HG02938 (cell line): ENCODE measurements at regions not wholly inside any gene's neighbourhood (a gene's known extent, or its start where the extent isn't known, plus 50 kb on each side); places are given as distances from the start of the nearest gene placed in this dataset.

ENCODE experiments used
- ATAC-seq: cut with Tn5 transposase; IDR thresholded peaks from one replicate; pipeline ENCODE4 v1.9.1; 2021; ENCODE audit warnings: mild to moderate bottlenecking, moderate library complexity; ENCODE audit not compliant: unreplicated experiment

DNA sequence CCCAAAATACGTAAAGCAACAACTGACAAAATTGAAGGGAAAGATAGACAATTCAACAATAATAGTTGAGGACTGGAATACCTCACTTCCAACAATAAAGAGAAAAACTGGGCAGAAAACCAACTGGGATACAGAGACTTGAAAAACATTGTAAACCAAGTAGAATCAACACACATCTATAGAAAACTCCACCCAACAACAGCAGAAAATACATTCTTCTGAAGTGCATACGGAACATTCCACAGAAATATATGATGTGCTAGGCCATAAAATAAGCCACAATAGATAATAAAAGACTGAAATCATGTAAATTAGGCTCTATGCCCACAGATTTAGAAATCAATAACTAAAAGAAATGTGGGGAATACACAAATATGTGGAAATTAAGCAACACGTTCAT is 98.4 kb upstream of the THBS1 start:
- no peak for ATAC-seq

DNA sequence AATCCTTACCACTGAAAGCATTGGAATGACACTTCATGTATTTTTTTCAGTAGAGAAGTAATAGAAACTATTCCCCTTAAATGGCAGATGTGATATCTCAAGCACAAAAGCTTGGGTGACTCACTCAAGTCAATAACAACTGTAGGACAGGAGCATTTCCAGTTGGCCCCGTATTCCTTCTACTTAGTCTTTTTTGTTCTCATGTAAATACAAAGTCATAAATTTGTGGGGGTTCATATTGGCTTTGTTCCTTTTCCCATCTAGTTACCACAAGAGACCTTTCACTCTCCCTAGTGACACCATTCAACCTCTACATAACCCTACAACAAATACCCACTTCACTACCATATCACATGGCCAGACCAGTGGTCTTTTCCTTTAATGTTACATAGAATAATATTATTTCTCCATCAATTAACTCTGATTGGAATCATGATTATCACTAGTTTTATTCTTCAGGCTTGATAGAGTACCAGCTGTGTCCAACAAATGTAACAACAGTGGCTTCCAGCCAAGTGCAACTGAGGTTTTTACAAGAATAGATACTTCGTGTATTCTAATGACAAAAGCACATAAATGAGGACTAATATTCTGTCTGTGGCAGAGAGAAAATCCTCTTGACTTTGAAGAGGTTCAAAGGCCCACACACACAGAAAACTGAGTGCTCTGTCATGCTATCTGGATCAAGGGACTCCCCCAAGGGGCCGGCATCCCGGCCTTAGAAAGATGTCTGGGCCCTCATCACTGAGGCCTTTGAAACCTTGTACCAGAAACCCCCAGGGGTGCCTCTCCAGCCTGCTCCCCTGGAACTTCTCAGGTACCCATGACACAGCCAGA is 94.0 kb upstream of the THBS1 start:
- no peak for ATAC-seq

DNA sequence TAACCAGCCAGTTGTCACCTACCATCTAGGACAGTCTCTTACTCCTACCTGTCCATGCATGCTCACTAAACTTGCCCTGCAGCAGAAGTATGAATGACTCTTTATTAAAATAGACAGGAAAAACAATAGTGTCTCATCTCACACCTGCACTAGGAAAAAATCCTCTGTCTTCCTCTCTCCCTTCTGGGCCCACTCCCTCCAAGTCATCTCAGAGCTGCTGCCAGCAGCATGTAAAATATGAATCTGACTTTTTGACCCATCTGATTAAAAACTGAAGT is 93.5 kb upstream of the THBS1 start:
- no peak for ATAC-seq

DNA sequence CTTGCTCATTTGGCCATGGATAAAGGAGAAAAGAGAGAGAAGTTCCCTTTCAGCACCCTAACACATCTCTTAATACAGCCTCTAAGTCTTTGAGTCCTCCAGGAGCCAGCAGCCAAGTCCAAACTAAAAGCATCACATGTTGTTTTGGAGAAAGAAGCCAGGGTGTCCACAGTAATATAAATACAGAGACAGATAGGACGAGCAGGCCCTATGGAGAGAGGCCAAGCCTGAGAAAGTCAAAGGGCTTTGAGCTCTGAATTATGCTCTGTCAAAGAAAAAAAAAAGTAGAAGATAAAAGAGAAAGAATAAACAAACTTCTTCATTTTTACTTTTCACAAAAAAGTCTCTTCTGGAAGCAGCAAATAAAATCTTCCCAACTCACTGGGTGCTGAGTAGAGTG is 92.4 kb upstream of the THBS1 start:
- ATAC-seq, result no peak

DNA sequence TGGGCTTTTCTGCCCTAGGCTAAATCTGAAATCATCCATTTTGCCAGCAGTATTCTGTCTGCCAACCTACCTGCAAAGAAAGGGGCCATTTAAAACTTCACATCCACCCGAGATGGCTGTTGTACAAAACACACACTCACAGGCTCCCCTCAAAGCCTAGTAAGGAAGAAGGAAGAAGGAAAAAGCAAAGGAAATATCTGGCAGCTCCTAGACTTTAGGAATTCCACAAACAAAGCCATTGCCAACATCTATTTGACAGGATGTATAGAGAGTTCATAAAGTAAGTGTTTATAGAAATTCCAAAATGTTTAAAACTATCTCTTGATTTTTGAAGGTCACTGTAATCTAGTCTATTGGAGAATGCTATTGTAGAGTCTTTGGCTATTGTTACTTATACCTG is 91.9 kb upstream of the THBS1 start:
- ATAC-seq, result no peak

DNA sequence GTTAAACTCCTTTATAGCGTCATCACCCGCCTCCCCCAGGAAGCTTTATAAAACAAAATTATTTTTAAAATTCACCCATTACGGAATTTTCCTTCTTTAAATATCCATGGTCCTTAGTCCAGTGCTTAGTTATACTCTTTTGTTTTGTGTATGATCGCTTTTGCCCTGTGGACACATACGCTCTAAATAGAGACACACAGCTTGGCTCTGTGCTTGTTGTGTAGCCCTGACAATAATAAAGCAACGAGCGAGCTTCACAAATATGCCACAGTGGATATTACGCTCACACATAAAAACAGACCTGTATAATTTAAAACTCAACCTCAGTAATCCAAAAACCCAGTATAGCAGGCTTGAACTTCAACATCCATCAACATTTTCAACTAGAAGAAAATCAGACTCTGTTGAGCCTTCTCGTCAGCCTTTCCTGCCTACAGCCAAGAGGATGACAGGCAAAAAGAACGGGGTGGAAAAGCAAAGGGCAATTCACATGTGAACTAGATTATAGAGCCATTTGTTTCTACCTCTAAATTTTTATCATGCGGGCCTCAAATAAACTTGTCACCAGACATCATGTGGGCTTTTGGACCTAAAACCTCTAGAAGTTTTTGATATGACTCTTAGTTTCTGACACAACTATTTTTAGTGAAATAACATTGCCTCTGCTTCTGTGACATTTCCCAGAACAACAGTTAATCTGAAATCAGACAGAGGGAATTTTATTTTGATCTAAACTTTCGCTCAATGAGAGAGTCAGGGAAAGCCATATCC is 89.6 kb upstream of the THBS1 start:
- ATAC-seq, result no peak

DNA sequence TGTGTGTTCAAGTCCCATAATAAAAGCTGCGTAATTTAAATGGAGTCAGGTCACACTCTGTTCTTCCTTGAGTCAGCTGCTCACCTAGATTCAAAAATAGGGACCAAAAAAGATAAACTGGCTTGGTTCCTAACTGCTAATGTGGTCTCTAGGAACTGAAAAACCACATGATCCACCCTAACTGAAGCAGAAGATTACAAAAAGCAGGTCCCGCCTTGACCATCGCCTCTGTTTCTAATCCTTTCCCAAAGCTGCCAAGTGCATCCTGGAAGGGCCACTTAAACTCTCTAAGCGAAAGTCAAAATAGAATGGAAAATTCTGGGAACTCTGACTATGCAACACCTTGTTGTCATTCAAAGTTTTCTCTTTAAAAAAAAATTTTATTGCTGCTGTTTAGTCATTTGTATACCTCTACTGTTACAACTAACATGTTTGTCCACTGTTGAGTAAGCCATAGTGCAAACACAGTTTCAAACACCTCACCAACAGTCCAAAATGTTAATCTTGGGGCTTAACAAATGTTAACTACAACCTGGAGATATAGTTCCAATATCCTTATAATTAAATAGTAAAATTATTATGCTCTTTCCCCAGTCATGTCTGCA is 88.9 kb upstream of the THBS1 start:
- no peak for ATAC-seq

DNA sequence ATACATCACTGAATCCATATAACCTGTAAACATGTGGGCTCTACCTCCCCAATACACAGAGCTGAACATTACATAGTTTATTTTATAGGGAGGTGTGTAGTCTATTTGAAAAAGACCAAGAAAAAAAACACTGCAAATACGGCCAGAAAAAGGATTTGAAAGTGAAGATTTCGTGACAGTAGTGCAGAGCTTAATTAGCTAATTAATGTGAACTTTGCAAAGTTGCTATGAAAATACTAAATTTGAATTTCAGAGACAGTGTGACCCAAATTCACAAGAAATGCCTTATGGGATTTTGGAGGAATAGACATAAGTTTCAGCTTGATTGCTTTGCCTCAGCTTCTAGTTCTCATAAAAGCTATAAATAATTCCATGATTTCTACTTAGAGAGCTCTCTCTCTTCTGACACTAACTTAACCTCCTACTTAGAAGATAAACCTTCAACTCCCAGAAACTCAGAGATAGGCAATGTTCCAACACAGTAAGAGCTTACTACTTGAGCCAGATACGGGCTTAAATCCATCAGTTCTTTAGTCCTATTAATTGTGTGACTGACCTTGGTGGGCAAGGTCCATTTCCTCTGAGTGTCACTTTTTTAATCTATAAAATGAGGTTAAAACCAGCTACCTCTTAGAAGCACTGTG is 87.3 kb upstream of the THBS1 start:
- no peak for ATAC-seq

DNA sequence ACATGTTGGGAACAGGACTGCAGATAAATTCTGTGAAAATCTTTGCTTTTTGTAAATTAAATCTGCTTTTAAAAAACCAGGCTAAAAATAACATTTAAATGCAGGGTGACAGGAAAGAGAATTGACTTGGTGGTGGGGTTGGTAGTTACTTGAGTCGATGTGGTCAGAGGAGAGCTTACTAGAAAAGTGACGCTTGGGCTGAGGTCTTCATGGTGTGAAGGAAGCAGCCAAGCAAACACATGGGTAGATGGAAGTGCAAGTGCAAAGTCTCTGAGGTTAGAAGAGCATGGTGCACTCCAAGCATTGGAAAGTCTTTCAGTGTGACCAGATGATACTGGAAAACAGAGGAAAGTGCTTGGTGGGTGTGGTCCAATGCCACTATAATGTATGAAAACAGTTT is 86.4 kb upstream of the THBS1 start:
- no peak for ATAC-seq

DNA sequence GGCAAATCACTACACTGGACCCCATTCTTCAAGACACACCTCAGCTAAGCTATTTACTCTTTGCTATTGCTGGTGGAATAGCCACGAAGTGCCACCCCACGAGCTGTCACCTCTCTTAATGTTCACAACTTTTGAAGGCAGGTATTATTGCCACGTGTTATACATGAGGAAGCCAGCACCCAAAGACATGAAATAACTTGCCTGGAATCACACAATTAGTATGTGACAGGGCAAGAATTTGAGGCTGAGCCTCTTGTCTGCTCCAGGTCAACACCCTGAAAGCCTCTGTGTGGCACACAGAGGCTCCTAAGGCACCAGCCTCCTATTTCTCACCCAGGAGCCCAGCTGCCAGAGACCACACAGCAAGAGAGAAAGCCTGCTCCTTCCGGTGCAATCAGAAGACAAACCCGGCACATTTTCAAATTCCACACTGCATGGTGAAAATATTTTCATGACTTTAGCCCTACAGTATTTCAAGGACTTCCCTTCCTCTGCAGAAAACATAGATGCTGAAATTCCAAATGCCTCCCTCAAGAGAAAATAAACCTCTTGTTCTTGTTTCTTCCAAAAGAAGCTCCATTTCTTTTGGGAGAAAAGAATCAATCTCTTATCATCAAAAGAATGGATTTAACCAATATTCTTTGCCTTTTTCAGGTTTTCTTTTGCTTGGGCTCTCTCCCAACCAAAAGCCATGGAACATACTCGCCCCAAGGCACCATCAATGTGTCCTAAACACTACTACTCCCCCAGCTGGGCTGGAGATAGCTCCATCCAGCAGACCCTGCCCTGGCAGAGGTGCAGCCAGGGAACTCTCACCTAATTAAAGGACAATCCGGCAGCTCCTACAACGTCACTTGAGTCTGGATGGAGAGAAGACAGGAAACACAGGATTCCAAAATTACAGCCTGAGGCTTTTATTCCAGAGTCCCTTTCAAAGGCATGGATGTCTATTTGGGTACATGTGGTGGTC is 84.7 kb upstream of the THBS1 start:
- no peak for ATAC-seq

DNA sequence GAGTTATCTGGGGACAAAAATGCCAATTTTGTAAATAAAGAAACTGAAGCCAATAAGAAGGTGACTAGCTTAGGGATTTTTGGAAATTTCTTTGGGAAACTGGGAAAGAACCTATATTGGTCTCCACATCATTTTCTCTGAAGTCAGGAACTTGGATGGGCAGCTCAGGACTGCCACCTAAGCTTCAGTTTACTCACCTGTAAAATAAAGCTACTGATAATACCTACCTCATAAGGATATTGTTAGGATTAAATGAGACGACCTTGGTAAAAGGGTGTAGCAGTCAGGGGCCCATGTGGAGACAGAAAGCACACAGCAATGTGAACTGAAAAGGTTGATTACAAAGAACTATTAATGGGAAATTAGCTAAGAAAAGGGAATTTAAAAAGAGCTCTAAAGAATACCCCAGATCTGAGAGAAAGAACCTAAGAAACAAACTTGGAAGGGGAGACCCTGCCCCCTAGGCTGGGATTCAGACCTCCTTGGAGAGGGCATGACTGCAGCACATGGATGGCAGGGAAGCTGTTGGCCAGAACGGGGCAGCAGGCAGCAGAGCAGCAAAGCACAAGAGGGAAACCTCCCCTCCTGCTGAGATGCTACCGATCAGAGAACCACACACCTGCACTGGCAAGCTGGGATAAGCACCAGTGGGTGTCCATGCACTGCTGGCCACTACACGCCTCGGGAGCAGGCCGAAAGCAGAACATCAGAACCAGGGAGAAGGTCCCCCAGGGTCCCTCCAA is 83.7 kb upstream of the THBS1 start:
- ATAC-seq, result no peak

DNA sequence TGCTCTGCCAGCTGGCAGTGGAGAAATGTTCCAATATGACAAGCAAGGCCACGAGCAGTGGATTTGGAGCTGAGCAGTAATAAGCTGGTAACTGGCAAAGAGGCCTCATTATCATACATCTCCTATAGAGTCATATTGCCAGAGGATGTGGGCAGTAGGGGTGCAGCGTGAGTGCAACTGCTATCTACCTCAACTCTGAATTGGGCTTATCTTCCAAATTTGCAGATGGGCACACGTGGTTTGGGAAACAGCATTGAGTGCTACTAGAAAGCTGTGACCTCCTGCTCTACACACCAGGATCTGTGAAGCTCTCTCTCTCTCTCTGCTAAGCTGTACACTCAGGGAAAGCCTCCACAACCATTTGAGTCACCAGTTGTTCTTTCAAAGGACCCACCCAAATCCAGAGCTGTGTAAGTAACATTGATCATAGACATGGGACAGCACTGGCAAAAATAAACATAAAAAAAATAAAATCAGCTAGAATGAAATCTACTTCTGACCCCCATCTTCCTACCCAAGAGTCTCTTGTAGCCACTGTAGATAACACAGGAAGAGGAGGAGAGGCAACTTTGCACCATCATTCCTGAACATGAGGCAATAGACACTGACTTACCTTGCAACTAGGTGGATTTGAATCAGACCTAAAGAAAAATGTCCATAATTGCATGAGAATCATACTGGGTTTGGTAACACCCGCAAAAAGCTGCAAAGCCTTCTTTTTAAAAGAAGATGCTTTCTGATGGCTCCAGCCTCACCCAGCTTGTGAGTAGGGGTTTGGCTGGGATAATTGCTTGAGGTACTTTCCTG is 82.9 kb upstream of the THBS1 start:
- no peak for ATAC-seq

DNA sequence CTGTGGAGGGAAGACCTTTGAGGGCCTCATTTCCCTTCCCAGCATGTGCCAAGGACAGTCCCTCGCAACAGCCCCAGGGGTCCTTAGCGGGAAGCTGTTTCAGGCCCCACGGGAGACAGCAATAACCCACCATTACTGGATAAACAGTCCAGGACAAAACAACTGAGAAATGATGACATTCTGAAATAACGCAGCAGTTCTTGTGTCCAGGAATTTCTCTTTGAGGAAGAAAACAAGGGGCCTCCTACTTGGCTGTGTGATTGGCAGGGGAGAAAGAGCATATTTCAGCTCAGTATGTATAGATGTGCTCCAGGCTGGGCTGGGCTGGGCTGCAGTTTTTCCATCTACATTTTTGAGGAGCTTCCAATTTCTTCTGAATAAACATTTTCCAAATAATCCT is 82.2 kb upstream of the THBS1 start:
- ATAC-seq, result no peak

DNA sequence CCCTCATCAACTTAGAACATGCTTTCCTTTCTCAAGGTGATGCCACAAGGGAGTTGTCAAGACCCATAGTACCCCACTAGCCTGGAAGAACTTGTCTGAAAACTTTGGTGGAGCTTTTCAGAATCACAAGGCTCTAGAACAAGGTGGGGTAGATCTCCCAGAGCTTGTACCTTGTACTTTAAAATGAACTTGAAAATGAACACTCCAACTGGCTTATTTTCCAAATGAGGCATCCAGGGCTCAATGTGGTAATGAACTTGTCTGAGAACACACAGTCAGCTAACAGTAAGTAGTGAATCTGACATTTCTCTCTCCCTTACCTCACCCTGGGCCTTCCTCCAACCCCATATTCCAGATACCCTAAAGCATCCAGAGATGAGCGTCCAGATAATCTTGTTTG is 81.8 kb upstream of the THBS1 start:
- no peak for ATAC-seq

DNA sequence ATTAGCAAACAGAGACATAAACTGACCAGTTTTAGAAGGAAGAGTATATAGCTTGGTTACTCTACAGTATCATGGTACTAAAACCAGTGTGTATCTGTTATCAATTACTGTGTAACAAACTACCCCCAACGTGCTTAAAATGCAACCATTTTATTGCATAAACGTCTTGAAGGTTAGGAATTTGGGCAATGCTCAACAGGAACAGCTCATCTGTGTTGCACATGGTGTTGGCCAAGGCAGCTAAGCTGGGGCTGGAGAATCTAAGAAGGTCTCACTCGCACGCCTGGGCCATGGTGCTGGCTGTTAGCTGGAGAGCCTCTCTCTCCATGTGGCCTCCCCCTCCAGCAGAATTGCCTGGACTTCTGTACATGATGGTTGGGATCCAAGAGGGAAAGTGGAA is 81.2 kb upstream of the THBS1 start:
- ATAC-seq, result no peak

DNA sequence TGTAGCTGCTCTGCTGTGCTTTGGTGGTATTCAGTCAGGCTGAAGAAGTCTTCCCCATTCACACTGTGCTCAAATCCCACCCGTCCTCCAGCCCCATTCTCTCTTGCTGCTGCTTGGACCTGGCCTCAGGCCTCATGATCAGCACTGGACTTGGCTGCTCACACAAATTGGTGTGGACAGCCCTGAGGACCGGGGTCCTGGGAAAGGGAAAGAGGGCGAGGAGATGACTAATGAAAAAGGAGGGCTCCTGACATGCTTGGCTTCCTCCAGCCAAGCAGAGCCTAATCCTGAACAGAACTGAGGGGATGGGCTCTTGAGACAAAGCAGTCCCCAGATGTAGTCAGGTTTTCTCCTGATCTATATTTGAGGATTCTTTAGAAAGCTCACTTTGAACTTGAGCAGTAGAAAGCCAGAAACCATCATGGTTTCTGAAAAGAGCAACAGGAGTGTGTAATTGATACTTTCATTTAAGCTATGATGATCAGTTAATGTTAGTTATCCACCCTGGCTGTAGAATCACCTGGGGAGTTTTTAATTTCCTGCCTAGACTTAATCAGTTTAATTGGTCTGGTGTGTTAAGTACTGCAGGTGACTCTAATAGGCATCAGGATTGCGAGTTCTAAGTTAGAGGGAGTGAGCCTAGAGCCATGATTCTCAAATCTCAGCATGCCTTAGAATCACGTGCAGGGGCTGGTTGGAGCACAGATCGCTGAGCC is 79.4 kb upstream of the THBS1 start:
- ATAC-seq, result no peak

DNA sequence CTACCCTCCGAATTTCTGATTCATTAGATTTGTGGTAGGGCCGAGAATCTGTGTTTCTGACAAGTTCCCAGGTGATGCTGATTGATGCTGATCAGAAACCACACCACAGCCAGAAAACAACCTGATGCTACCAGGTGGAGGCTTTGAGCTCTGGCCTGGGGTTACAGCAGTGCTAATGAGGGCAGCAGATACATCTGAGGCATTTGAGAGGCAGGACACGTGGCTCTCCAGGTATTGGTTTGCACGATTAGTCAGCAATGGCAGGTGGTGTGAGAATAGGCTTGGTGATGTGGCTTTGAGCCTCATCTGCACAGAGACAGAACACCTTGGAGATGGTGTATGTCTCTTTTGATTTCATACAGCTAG is 78.8 kb upstream of the THBS1 start:
- no peak for ATAC-seq

DNA sequence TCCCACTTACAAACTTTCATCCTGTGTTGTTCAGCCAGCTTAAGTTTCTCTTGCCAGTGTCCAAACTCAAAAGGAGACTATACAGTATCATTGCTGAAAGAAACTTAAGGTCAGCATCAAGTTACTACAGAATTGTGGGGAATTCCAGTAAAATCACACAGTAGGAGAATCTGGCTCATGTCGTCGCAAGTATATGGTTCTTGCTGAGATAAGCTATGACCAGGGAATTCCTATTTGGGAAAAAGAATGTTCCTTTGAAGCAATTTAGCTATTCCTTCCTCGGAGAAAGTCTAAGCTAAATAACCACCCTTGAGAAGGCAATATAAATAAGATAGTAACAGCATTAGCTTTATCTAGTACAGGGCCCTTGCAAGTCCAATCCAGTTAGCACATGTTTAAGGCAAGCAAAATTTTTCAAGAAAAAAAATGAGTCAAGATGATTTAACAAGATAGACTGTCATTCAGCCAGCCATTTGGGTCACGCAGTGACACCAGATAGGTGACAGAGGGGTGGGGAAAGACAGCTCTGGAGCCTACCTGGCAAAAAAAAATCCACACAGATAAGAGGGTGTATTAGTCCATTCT is 78.2 kb upstream of the THBS1 start:
- ATAC-seq, result no peak
